Heart left ventricle (tissue), 16 donors: ENCODE measurements at regions not wholly inside any gene's neighbourhood (a gene's known extent, or its start where the extent isn't known, plus 50 kb on each side); places are given as distances from the start of the nearest gene placed in this dataset.

Experiments used
- ATAC-seq, 4 donors: fragments of 200-7000 bp; cut with Tn5 transposase; one replicate each; pipeline ENCODE4 v1.9.1; 2020 to 2022; ENCODE audit warnings: moderate library complexity in 4 of 4, mild to moderate bottlenecking in 3 of 4, moderate number of reproducible peaks in 1 of 4
- DNase-seq, 5 donors: peaks; one replicate each; pipeline ENCODE4 v3.0.0-alpha.2; 2020
- H3K27ac ChIP-seq, 12 donors: fragments of 200-600 bp; sonication (generic) in 4 of 12; one replicate each; pipeline versions ENCODE4 v1.5.0 to v1.8.0; 2016 to 2022; ENCODE audit warnings: mild to moderate bottlenecking in 2 of 12
- H3K27me3 ChIP-seq, 9 donors: fragments of 200-600 bp; sonication (generic) in 2 of 9; one replicate each; pipeline versions ENCODE4 v1.5.1 to v1.8.0; 2016 to 2022; ENCODE audit warnings: mild to moderate bottlenecking in 3 of 9
- H3K36me3 ChIP-seq, 9 donors: fragments of 200-600 bp; sonication (generic) in 2 of 9; one replicate each; pipeline versions ENCODE4 v1.5.0 to v1.8.0; 2018 to 2022; ENCODE audit warnings: mild to moderate bottlenecking in 2 of 9
- H3K4me1 ChIP-seq, 12 donors: fragments of 200-600 bp; sonication (generic) in 4 of 12; one replicate each; pipeline versions ENCODE4 v1.5.0 to v1.8.0; 2016 to 2022; ENCODE audit warnings: mild to moderate bottlenecking in 3 of 12
- H3K4me3 ChIP-seq, 12 donors: fragments of 200-600 bp; sonication (generic) in 4 of 12; one replicate each; pipeline versions ENCODE4 v1.5.0 to v1.8.0; 2017 to 2022; ENCODE audit warnings: mild to moderate bottlenecking in 9 of 12, moderate library complexity in 4 of 12
- H3K9me3 ChIP-seq, 12 donors: fragments of 200-600 bp; sonication (generic) in 4 of 12; one replicate each; pipeline versions ENCODE4 v1.5.0 to v1.8.0; 2016 to 2022; ENCODE audit warnings: mild to moderate bottlenecking in 1 of 12
- POLR2A ChIP-seq, 2 donors: fragments of 450-650 bp; IDR thresholded peaks; one replicate each; pipeline ENCODE4 v1.6.1; 2017; ENCODE audit warnings: antibody characterized with exemption in 2 of 2, mild to moderate bottlenecking in 2 of 2, moderate library complexity in 2 of 2
- WGBS, 4 donors: extraction: QIAGEN DNeasy Blood & Tissue Kit in 2 of 4; methylation state at CpG; one replicate each; pipeline versions ENCODE4 v1.1.5 to v1.1.7; 2013 to 2018; 5-methylcytosine and 5-hydroxymethylcytosine counted together
- intact Hi-C, 10 donors: fragments of 100-400 bp; cut with DNase I; formaldehyde crosslinking; loops; one replicate each; pipeline versions ENCODE4 v1.11.1 to v1.14.2; 2022
- TF ChIP-seq, protein P1 (sequence below), 12 donors: fragments of 200-600 bp; sonication (generic) in 4 of 12; IDR thresholded peaks; one replicate each; pipeline versions ENCODE4 v1.5.0 to v1.8.0; 2018 to 2022; ENCODE audit warnings: antibody characterized with exemption in 12 of 12, mild to moderate bottlenecking in 5 of 12
- donor health status: ischemic (EF 13 %, LVEDD 7.1; RV severe dilation, severe dysfunction).
- donor health status: healthy with polysubstance abuse.
- donor health status: DM: no; HTN: yes; CAD: no.
- donor health status: DM: no; HTN: no; CAD: no.
- donor health status: ischemic (EF 25% LVEDD 6.9; RV normal size, moderate dysfunction).
- donor health status: ischemic (EF 25% LVEDD 5.7; RV mildly dilated, moderate dysfunction).
- donor health status: healthy.
- donor health status: DM: yes; HTN: yes; CAD: no.
- donor health status: ischemic (EF 35%, LVEDD 5.7; RV mildly dilated, moderate dysfunction).
- donor health status: nonischemic (EF 11% LVEDD 7.7; RV severe dilation, severe dysfunction).
- donor health status: DM: yes; HTN: yes; CAD: no.
- donor health status: PGD.
- donor health status: ischemic (EF 29% LVEDD 5.4; RV normal size, mild dysfunction).
- donor health status: nonischemic (EF 23%, LVEDD 6.1; RV moderate dilation, normal function).

DNA sequence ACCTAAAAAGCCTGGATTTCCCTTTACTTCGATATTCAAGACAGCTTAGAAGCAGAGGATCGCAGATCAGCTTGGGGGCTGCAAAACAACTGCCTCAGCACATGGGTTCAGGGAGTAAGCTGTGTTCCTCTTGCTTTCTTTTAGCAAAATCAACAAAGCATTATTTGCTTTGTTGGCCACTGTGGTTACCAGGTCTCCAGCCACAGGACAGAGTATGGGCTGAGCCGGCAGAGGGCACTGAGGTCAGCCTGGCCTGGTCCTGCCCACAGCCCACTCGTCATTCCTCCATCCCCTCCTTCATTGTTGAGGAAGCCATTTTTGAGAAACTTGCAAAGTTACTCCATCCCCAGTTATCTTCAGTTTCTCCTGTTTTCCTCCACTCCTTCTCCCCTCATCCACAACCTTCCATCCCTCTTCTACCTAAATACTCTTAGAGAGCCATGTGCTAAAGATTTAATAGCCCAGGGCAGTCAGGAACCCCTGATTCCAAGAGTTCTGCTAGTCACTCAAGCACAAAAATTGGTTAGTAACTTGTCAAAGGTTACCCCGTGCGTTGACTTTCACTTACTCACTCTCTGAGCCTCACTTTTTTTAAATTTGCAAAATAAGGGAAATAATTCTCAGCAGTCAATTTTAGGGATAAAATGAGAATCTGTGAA is 60.0 kb upstream of the HES1 start:
- DNase-seq: no peak
- peaks cover 0 to 34% (median 0%) of the 10 kb centered on the region in 9 donors for H3K27me3 ChIP-seq
- ATAC-seq: no peak
- no peak overlapping the region for H3K27ac ChIP-seq
- intact Hi-C loops: loop anchor here in 4 of 10 donors (10.0 kb wide), 4 partner anchors 59 to 291 kb away; partner anchors contain the start of gene HES1 (in 1 of the 4)
- H3K9me3 ChIP-seq: no peaks in the 10 kb centered on the region
- WGBS, 4 donors: 89 to 96% (median 91%) methylated on average over 6 of the region's 6 CpGs
- no peak overlapping the region for H3K4me3 ChIP-seq
- no peaks in the 10 kb centered on the region for H3K36me3 ChIP-seq
- H3K4me1 ChIP-seq: peaks cover 3 to 8% (median 7%) of the 10 kb centered on the region in 12 donors
- no peak for TF ChIP-seq POLR2A (IDR thresholded peaks at IDR 0.05)
- TF ChIP-seq, protein P1, sequence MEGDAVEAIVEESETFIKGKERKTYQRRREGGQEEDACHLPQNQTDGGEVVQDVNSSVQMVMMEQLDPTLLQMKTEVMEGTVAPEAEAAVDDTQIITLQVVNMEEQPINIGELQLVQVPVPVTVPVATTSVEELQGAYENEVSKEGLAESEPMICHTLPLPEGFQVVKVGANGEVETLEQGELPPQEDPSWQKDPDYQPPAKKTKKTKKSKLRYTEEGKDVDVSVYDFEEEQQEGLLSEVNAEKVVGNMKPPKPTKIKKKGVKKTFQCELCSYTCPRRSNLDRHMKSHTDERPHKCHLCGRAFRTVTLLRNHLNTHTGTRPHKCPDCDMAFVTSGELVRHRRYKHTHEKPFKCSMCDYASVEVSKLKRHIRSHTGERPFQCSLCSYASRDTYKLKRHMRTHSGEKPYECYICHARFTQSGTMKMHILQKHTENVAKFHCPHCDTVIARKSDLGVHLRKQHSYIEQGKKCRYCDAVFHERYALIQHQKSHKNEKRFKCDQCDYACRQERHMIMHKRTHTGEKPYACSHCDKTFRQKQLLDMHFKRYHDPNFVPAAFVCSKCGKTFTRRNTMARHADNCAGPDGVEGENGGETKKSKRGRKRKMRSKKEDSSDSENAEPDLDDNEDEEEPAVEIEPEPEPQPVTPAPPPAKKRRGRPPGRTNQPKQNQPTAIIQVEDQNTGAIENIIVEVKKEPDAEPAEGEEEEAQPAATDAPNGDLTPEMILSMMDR (IDR thresholded peaks at IDR 0.05): no peak

DNA sequence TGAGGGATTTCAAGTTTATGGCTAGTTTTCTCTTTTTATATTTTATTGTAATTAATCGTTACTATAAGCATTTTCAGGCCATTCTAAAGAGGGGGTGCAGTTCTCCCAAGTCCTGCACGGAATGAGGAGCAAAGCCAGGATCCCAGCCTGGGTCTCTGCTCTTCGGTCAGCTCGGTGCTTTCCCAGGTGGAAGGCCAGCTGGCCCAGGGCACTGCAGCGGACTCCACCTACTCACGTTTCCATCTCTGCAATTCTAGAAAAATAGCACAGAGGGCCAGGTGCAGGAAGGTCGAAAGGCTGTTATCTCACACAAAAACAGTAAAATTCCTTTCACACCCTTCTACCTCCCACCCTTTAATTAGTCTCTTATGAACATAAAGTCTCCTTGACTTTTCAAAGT is 59.5 kb upstream of the HES1 start:
- Histone ChIP-seq H3K9me3 (no peaks in the 10 kb centered on the region), H3K36me3 (no peaks in the 10 kb centered on the region), H3K4me1 (peaks cover under 1 to 6% (median 4%) of the 10 kb centered on the region in 12 donors), H3K27ac (no peak overlapping the region), H3K4me3 (no peak overlapping the region), H3K27me3 (peaks cover 0 to 30% (median 0%) of the 10 kb centered on the region in 9 donors)
- TF ChIP-seq POLR2A (IDR thresholded peaks at IDR 0.05): no peak
- TF ChIP-seq, protein P1 (IDR thresholded peaks at IDR 0.05): no peak
- DNase-seq (no peak), ATAC-seq (no peak)
- intact Hi-C loops: loop anchor here in 4 of 10 donors (10.0 kb wide), 4 partner anchors 58 to 292 kb away; partner anchors contain the start of gene HES1 (in 1 of the 4)
- 82 to 92% (median 86%) methylated on average over 7 of the region's 7 CpGs for WGBS, 4 donors

DNA sequence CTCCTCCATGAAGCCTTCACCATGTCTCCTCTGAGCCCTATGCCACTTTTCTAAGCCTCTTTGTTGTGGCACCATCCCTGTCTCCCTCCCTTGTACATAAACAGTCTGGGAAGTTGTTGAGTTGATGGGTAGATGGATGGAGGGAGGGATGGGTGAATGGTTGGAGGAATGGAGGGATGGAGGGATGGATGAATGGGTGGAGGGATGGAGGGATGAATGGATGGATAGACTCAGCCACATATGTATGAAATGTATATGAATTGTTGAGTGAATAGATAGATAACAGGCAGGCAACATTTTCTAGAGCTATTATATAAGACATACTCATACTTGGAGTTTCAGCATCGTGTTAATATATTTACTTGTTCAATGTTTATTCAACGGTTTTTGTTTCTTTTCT is 58.3 kb upstream of the HES1 start:
- Histone ChIP-seq H3K9me3 (no peaks in the 10 kb centered on the region), H3K36me3 (no peaks in the 10 kb centered on the region), H3K27me3 (peaks cover 0 to 20% (median 0%) of the 10 kb centered on the region in 9 donors), H3K4me1 (peaks cover 0 to 8% (median 5%) of the 10 kb centered on the region in 12 donors), H3K27ac (no peak overlapping the region), H3K4me3 (no peak overlapping the region)
- WGBS, 4 donors: 85 to 93% (median 89%) methylated on average over 2 of the region's 2 CpGs
- TF ChIP-seq, protein P1 (IDR thresholded peaks at IDR 0.05): no peak
- TF ChIP-seq POLR2A (IDR thresholded peaks at IDR 0.05): no peak
- intact Hi-C loops: loop anchor here in 4 of 10 donors (10.0 kb wide), 4 partner anchors 57 to 293 kb away; partner anchors contain the start of gene HES1 (in 1 of the 4)
- DNase-seq (no peak), ATAC-seq (no peak)

DNA sequence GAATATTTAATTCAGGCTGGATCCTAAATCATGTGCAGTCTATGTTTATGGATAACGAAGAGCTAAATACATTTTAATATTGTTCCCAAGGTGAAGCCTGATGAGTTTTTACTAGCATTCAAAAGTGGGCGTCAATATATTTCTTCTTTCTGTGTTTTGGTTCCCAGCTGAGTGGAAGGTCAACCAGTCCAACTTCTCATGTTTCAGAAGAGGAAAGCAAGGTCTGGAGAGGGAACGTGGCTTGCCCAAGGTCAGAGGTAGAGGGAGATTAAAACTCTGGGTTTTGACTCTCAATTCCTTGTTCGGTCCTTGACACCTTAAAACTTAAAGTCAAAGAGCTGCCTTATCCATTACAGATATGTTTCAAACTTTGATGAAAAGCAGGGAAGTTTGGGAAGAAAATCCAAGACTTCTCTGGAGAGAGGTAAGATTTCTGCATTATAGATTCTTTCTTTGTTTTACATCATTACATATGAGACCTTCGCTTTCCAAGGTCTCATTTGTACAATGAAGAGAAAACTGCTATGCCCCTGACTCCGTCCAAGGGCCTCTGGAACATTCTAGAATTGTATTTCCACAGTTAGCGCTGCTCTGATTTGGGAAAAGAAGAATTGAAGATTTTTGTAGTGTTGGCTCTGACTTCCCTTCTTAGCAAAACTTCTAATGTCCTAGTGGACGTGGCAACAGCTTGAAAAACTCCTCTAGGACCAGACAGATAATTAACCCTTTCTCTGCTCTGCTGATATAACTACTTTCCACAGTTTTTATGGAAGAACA is 57.7 kb upstream of the HES1 start:
- H3K4me3 ChIP-seq: no peak overlapping the region
- DNase-seq (no peak), ATAC-seq (no peak)
- no peaks in the 10 kb centered on the region for H3K36me3 ChIP-seq
- intact Hi-C loops: loop anchor here in 4 of 10 donors (10.0 kb wide), 4 partner anchors 57 to 293 kb away; partner anchors contain the start of gene HES1 (in 1 of the 4)
- no peaks in the 10 kb centered on the region for H3K9me3 ChIP-seq
- 72 to 84% (median 77%) methylated on average over 8 of the region's 8 CpGs for WGBS, 4 donors
- peaks cover 0 to 14% (median 0%) of the 10 kb centered on the region in 9 donors for H3K27me3 ChIP-seq
- H3K27ac ChIP-seq: no peak overlapping the region
- peaks cover 0 to 15% (median 12%) of the 10 kb centered on the region in 12 donors for H3K4me1 ChIP-seq
- TF ChIP-seq POLR2A (IDR thresholded peaks at IDR 0.05): no peak
- TF ChIP-seq, protein P1 (IDR thresholded peaks at IDR 0.05): no peak
